Keratinocyte (primary cell): ENCODE measurements at regions not wholly inside any gene's neighbourhood (a gene's known extent, or its start where the extent isn't known, plus 50 kb on each side); places are given as distances from the start of the nearest gene placed in this dataset.

Experiments used
- DNase-seq: peaks from one replicate; pipeline ENCODE4 v3.0.0-alpha.2; 2011; ENCODE audit warnings: low read depth, missing footprints, low spot score
- FAIRE-seq: peaks from 2 replicates; lab custom pipeline; 2011; peaks lifted over from hg19 to GRCh38; lab: Jason Lieb, UNC
- H2AFZ ChIP-seq: 2 replicates; pipeline ENCODE4 v1.6.0; 2012; ENCODE audit warnings: low read length, control low read depth, inconsistent platforms; ENCODE audit not compliant: control insufficient read depth
- H3K27ac ChIP-seq: 2 replicates; pipeline ENCODE4 v1.5.1; 2011; ENCODE audit warnings: low read length; ENCODE audit not compliant: control insufficient read depth, insufficient read depth
- H3K27me3 ChIP-seq: 3 replicates; pipeline ENCODE4 v1.6.0; 2011; ENCODE audit warnings: low read length; ENCODE audit not compliant: control insufficient read depth, insufficient read depth; ENCODE audit errors: extremely low read depth
- H3K36me3 ChIP-seq, 2 experiments: 2 replicates in 1 of 2; 3 replicates in 1 of 2; pipeline ENCODE4 v1.5.1; 2011; ENCODE audit warnings: low read length in 2 of 2, mild to moderate bottlenecking in 1 of 2; ENCODE audit not compliant: control insufficient read depth in 2 of 2, insufficient read depth in 2 of 2; ENCODE audit errors: extremely low read depth in 1 of 2
- H3K4me1 ChIP-seq: 3 replicates; pipeline ENCODE4 v1.5.1; 2011; ENCODE audit warnings: low read length; ENCODE audit not compliant: control insufficient read depth, insufficient read depth; ENCODE audit errors: extremely low read depth
- H3K4me2 ChIP-seq: 3 replicates; pipeline ENCODE4 v1.6.0; 2011; ENCODE audit warnings: low read depth, low read length; ENCODE audit not compliant: control insufficient read depth, insufficient read depth; ENCODE audit errors: extremely low read depth
- H3K4me3 ChIP-seq, 3 experiments: fragments of 200-600 bp in 1 of 3; sonication (generic) in 1 of 3; 2 replicates in 2 of 3; 3 replicates in 1 of 3; pipeline ENCODE4 v1.5.1; 2011 to 2016; ENCODE audit warnings: low read length in 3 of 3, mild to moderate bottlenecking in 3 of 3, control low read depth in 2 of 3, inconsistent platforms in 1 of 3, low read depth in 1 of 3, mixed read lengths in 1 of 3, mixed run types in 1 of 3, moderate library complexity in 1 of 3; ENCODE audit not compliant: control insufficient read depth in 2 of 3, insufficient read depth in 2 of 3; ENCODE audit errors: extremely low read depth in 1 of 3
- H3K79me2 ChIP-seq: 2 replicates; pipeline ENCODE4 v1.6.0; 2012; ENCODE audit warnings: low read length; ENCODE audit not compliant: control insufficient read depth, insufficient read depth
- H3K9ac ChIP-seq: 3 replicates; pipeline ENCODE4 v1.6.0; 2011; ENCODE audit warnings: low read length; ENCODE audit not compliant: control insufficient read depth, insufficient read depth; ENCODE audit errors: extremely low read depth
- H3K9me1 ChIP-seq: 3 replicates; pipeline ENCODE4 v1.6.0; 2011; ENCODE audit warnings: low read length; ENCODE audit not compliant: control insufficient read depth, insufficient read depth; ENCODE audit errors: extremely low read depth
- H3K9me3 ChIP-seq: 2 replicates; pipeline ENCODE4 v1.5.1; 2012; ENCODE audit warnings: low read depth, low read length; ENCODE audit not compliant: control insufficient read depth
- H4K20me1 ChIP-seq: 3 replicates; pipeline ENCODE4 v1.6.0; 2011; ENCODE audit warnings: low read length; ENCODE audit not compliant: control insufficient read depth, insufficient read depth; ENCODE audit errors: extremely low read depth
- EZH2 ChIP-seq: IDR thresholded peaks from one replicate; pipeline ENCODE4 v1.6.1; 2012; ENCODE audit warnings: inconsistent platforms, mild to moderate bottlenecking, low read length, moderate library complexity
- dilution Hi-C: fragments of 300-500 bp; cut with MboI; formaldehyde crosslinking; loops from one replicate; pipeline ENCODE4 v1.7.0; 2020; ENCODE audit warnings: low sequenced_read_pairs; ENCODE audit not compliant: extremely low pct_ligation_motif_present
- TF ChIP-seq, protein P1 (sequence below), 3 experiments: IDR thresholded peaks in 1 of 3; conservative IDR thresholded peaks in 1 of 3; optimal IDR thresholded peaks in 1 of 3; 2 replicates in 2 of 3; 3 replicates in 1 of 3; pipeline versions ENCODE3 to v1.5.1; 2011; ENCODE audit warnings: low read length in 3 of 3, mild to moderate bottlenecking in 3 of 3, moderate library complexity in 2 of 3, control low read depth in 1 of 3, inconsistent platforms in 1 of 3; ENCODE audit not compliant: insufficient read depth in 2 of 3; ENCODE audit errors: extremely low read depth in 1 of 3

DNA sequence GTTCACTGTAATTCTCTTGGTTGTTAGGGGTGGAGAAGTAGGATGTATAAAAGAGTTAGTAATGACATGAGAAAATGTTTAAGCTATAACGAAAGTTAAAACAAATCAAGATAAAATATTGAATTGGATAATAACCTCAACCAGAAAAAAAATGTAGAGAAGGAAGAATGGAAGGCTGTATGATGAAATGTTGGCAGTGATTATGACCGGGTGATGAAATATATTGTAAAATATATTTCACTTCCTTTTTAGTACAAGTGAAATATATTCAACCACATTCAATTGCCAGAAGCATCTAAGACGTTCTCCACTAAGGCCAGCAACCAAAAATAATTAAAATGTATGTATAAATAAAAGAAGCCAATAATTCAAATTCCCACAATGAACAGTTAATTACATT, 309.3 kb upstream of the FGF13 start:
- Histone ChIP-seq H3K4me1 (no peaks in the 10 kb centered on the region), H3K27me3 (no peaks in the 10 kb centered on the region), H4K20me1 (no peaks in the 10 kb centered on the region), H3K79me2 (no peaks in the 10 kb centered on the region), H3K27ac (no peak overlapping the region), H3K9ac (no peak overlapping the region), H2AFZ (no peak overlapping the region), H3K9me3 (no peaks in the 10 kb centered on the region), H3K4me3 (no peak overlapping the region), H3K36me3 (no peaks in the 10 kb centered on the region), H3K4me2 (no peak overlapping the region), H3K9me1 (no peaks in the 10 kb centered on the region)
- TF ChIP-seq, protein P1, sequence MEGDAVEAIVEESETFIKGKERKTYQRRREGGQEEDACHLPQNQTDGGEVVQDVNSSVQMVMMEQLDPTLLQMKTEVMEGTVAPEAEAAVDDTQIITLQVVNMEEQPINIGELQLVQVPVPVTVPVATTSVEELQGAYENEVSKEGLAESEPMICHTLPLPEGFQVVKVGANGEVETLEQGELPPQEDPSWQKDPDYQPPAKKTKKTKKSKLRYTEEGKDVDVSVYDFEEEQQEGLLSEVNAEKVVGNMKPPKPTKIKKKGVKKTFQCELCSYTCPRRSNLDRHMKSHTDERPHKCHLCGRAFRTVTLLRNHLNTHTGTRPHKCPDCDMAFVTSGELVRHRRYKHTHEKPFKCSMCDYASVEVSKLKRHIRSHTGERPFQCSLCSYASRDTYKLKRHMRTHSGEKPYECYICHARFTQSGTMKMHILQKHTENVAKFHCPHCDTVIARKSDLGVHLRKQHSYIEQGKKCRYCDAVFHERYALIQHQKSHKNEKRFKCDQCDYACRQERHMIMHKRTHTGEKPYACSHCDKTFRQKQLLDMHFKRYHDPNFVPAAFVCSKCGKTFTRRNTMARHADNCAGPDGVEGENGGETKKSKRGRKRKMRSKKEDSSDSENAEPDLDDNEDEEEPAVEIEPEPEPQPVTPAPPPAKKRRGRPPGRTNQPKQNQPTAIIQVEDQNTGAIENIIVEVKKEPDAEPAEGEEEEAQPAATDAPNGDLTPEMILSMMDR (optimal IDR thresholded peaks at IDR 0.05 in 1 of 3, IDR thresholded peaks at IDR 0.05 in 1 of 3, conservative IDR thresholded peaks at IDR 0.05 in 1 of 3; ENCODE audit: extremely low read depth in 1 of 3, insufficient read depth in 2 of 3, low read length in 3 of 3): no peak
- TF ChIP-seq EZH2: no peak
- dilution Hi-C loops: no loop called here
- no peak for DNase-seq
- no peak for FAIRE-seq

DNA sequence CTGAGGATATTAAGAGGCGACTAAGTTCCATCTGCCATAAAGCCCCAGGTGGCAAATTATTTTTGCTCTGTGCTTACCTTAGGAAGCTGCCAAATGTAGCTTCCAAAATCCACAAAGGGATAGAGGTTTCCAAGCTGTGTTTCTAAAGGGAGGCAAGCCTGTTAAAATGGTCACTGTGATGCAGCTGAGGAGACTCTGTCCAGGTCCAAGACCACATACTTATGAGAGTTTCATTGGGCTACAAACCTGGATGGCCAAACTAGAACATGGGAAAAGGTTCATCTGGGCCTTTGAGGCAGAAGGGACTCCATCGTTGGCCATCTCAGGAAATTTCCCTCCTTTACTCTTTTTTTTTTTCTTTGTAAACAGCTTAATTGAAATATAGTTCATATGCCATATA, 306.9 kb upstream of the FGF13 start:
- dilution Hi-C loops: no loop called here
- H3K4me2 ChIP-seq: no peak overlapping the region
- DNase-seq (no peak), FAIRE-seq (no peak)
- H4K20me1 ChIP-seq: no peaks in the 10 kb centered on the region
- H3K9me1 ChIP-seq: no peaks in the 10 kb centered on the region
- H3K9ac ChIP-seq: no peak overlapping the region
- TF ChIP-seq, protein P1 (optimal IDR thresholded peaks at IDR 0.05 in 1 of 3, IDR thresholded peaks at IDR 0.05 in 1 of 3, conservative IDR thresholded peaks at IDR 0.05 in 1 of 3; ENCODE audit: extremely low read depth in 1 of 3, insufficient read depth in 2 of 3, low read length in 3 of 3): no peak
- TF ChIP-seq EZH2: no peak
- H3K27me3 ChIP-seq: no peaks in the 10 kb centered on the region
- H3K4me3 ChIP-seq: no peak overlapping the region
- H3K27ac ChIP-seq: no peak overlapping the region
- no peaks in the 10 kb centered on the region for H3K79me2 ChIP-seq
- no peak overlapping the region for H2AFZ ChIP-seq
- no peaks in the 10 kb centered on the region for H3K4me1 ChIP-seq
- no peaks in the 10 kb centered on the region for H3K36me3 ChIP-seq
- H3K9me3 ChIP-seq: no peaks in the 10 kb centered on the region
